RWPE2 (cell line): ENCODE measurements at regions not wholly inside any gene's neighbourhood (a gene's known extent, or its start where the extent isn't known, plus 50 kb on each side); places are given as distances from the start of the nearest gene placed in this dataset.

ENCODE experiments used
- ATAC-seq: fragments of 200-7000 bp; cut with Tn5 transposase; 3 replicates; pipeline ENCODE4 v1.9.1; 2021; ENCODE audit warnings: low read depth
- DNase-seq: peaks from one replicate; pipeline ENCODE4 v3.0.0-alpha.2; 2020; ENCODE audit warnings: low spot score
- H3K27ac ChIP-seq: fragments of 450-650 bp; 2 replicates; pipeline ENCODE4 v1.5.1; 2017; ENCODE audit warnings: mild to moderate bottlenecking; ENCODE audit not compliant: poor library complexity, severe bottlenecking
- H3K27me3 ChIP-seq: fragments of 250-450 bp; sonication (Bioruptor Pico); 2 replicates; pipeline ENCODE4 v1.5.1; 2021; ENCODE audit warnings: mild to moderate bottlenecking, moderate library complexity; ENCODE audit not compliant: insufficient read depth, poor library complexity, severe bottlenecking
- H3K36me3 ChIP-seq: fragments of 250-450 bp; sonication (Bioruptor Pico); 2 replicates; pipeline ENCODE4 v1.5.1; 2020; ENCODE audit warnings: low read depth, mild to moderate bottlenecking, moderate library complexity
- H3K4me1 ChIP-seq: fragments of 250-450 bp; sonication (Bioruptor Pico); 2 replicates; pipeline ENCODE4 v1.5.1; 2021; ENCODE audit warnings: mild to moderate bottlenecking, moderate library complexity; ENCODE audit not compliant: insufficient read depth, poor library complexity, severe bottlenecking
- H3K4me3 ChIP-seq: fragments of 250-450 bp; sonication (Bioruptor Pico); 2 replicates; pipeline ENCODE4 v1.5.1; 2021; ENCODE audit warnings: mild to moderate bottlenecking, moderate library complexity; ENCODE audit not compliant: severe bottlenecking
- H3K9me3 ChIP-seq: fragments of 250-450 bp; sonication (Bioruptor Pico); 2 replicates; pipeline ENCODE4 v1.5.1; 2021; ENCODE audit warnings: mild to moderate bottlenecking, moderate library complexity; ENCODE audit not compliant: severe bottlenecking
- CTCF ChIP-seq: fragments of 450-650 bp; IDR thresholded peaks from one replicate; pipeline ENCODE4 v1.5.1; 2017; ENCODE audit warnings: mild to moderate bottlenecking, moderate library complexity; ENCODE audit not compliant: poor library complexity, severe bottlenecking

- no peaks in the 10 kb centered on the region for H3K9me3 ChIP-seq
- H3K36me3 ChIP-seq: no peaks in the 10 kb centered on the region
- no peaks in the 10 kb centered on the region for H3K4me1 ChIP-seq
- H3K4me3 ChIP-seq: no peak overlapping the region
- no peak for TF ChIP-seq CTCF
- no peak overlapping the region for H3K27ac ChIP-seq
- DNase-seq: no peak
- peaks cover 32% of the 10 kb centered on the region for H3K27me3 ChIP-seq
- ATAC-seq: no peak
Measured at GRCh38 chr5:104171958-104172690, 609.5 kb upstream of the NUDT12 start.

GRCh38 chr5:104170926-104171325, 608.3 kb upstream of the NUDT12 start:
- no peaks in the 10 kb centered on the region for H3K36me3 ChIP-seq
- peaks cover 29% of the 10 kb centered on the region for H3K27me3 ChIP-seq
- ATAC-seq (no peak), DNase-seq (no peak)
- H3K27ac ChIP-seq: no peak overlapping the region
- no peak for TF ChIP-seq CTCF
- H3K4me3 ChIP-seq: no peak overlapping the region
- H3K4me1 ChIP-seq: no peaks in the 10 kb centered on the region
- H3K9me3 ChIP-seq: no peaks in the 10 kb centered on the region

GRCh38 chr5:104146652-104147051, 584.1 kb upstream of the NUDT12 start:
- H3K4me3 ChIP-seq: no peak overlapping the region
- no peaks in the 10 kb centered on the region for H3K9me3 ChIP-seq
- no peak overlapping the region for H3K27ac ChIP-seq
- TF ChIP-seq CTCF: no peak
- H3K27me3 ChIP-seq: no peaks in the 10 kb centered on the region
- no peaks in the 10 kb centered on the region for H3K4me1 ChIP-seq
- no peaks in the 10 kb centered on the region for H3K36me3 ChIP-seq
- ATAC-seq (no peak), DNase-seq (no peak)

GRCh38 chr5:104139840-104140239, 577.3 kb upstream of the NUDT12 start:
- no peaks in the 10 kb centered on the region for H3K36me3 ChIP-seq
- DNase-seq (no peak), ATAC-seq (no peak)
- no peaks in the 10 kb centered on the region for H3K9me3 ChIP-seq
- peaks cover 3% of the 10 kb centered on the region for H3K27me3 ChIP-seq
- H3K4me1 ChIP-seq: no peaks in the 10 kb centered on the region
- no peak overlapping the region for H3K27ac ChIP-seq
- no peak for TF ChIP-seq CTCF
- no peak overlapping the region for H3K4me3 ChIP-seq

GRCh38 chr5:104130320-104130719, 567.7 kb upstream of the NUDT12 start:
- DNase-seq (no peak), ATAC-seq (no peak)
- no peak for TF ChIP-seq CTCF
- H3K4me1 ChIP-seq: no peaks in the 10 kb centered on the region
- no peak overlapping the region for H3K4me3 ChIP-seq
- H3K27me3 ChIP-seq: peaks cover under 1% of the 10 kb centered on the region
- H3K36me3 ChIP-seq: peaks cover 3% of the 10 kb centered on the region; the same call in 1 of the 2 replicates
- no peak overlapping the region for H3K27ac ChIP-seq
- no peaks in the 10 kb centered on the region for H3K9me3 ChIP-seq
